ENCODE measurements at regions not wholly inside any gene's neighbourhood (a gene's known extent, or its start where the extent isn't known, plus 50 kb on each side); places are given as distances from the start of the nearest gene placed in this dataset.

- no peak for TF ChIP-seq CTCF (IDR thresholded peaks at IDR 0.05; ENCODE audit: insufficient read depth, low read depth, low read length)
- TF ChIP-seq EZH2 (IDR thresholded peaks at IDR 0.05; ENCODE audit: insufficient read depth, low read length): no peak
Measured at GRCh38 chr20:17808357-17808756, 108.6 kb downstream of the BANF2 start.
